ENCODE measurements at regions not wholly inside any gene's neighbourhood (a gene's known extent, or its start where the extent isn't known, plus 50 kb on each side); places are given as distances from the start of the nearest gene placed in this dataset.

- Histone ChIP-seq H3K4me3 (ENCODE audit: low read depth, low read length) (no peak overlapping the region), H3K4me1 (no peaks in the 10 kb centered on the region), H3K9ac (no peak overlapping the region), H3K4me2 (ENCODE audit: low read length) (no peak overlapping the region), H3K36me3 (ENCODE audit: control insufficient read depth, insufficient read depth, low read length) (no peaks in the 10 kb centered on the region), H3K79me2 (no peaks in the 10 kb centered on the region), H3K9me3 (ENCODE audit: control insufficient read depth, low read length) (no peaks in the 10 kb centered on the region), H3K27ac (no peak overlapping the region), H3K27me3 (ENCODE audit: control insufficient read depth, insufficient read depth, low read length) (no peaks in the 10 kb centered on the region), H2AFZ (no peak overlapping the region)
- TF ChIP-seq CTCF (IDR thresholded peaks at IDR 0.05) = no peak
Measured at GRCh38 chr5:135641734-135642487, 63.1 kb upstream of the CXCL14 start.

GRCh38 chr5:135641319-135641718 lies 62.5 kb upstream of the CXCL14 start:
- Histone ChIP-seq H3K4me1 (no peaks in the 10 kb centered on the region), H2AFZ (no peak overlapping the region), H3K4me2 (ENCODE audit: low read length) (no peak overlapping the region), H3K27me3 (ENCODE audit: control insufficient read depth, insufficient read depth, low read length) (no peaks in the 10 kb centered on the region), H3K79me2 (no peaks in the 10 kb centered on the region), H3K9me3 (ENCODE audit: control insufficient read depth, low read length) (no peaks in the 10 kb centered on the region), H3K9ac (no peak overlapping the region), H3K36me3 (ENCODE audit: control insufficient read depth, insufficient read depth, low read length) (no peaks in the 10 kb centered on the region), H3K4me3 (ENCODE audit: low read depth, low read length) (no peak overlapping the region), H3K27ac (no peak overlapping the region)
- TF ChIP-seq CTCF (IDR thresholded peaks at IDR 0.05) = no peak

GRCh38 chr5:135635451-135635850 lies 56.7 kb upstream of the CXCL14 start:
- no peaks in the 10 kb centered on the region for H3K36me3 ChIP-seq (ENCODE audit: control insufficient read depth, insufficient read depth, low read length)
- H2AFZ ChIP-seq = no peak overlapping the region
- no peak overlapping the region for H3K4me2 ChIP-seq (ENCODE audit: low read length)
- H3K4me1 ChIP-seq = no peaks in the 10 kb centered on the region
- H3K4me3 ChIP-seq (ENCODE audit: low read depth, low read length) = no peak overlapping the region
- H3K9ac ChIP-seq = no peak overlapping the region
- no peak overlapping the region for H3K27ac ChIP-seq
- H3K9me3 ChIP-seq (ENCODE audit: control insufficient read depth, low read length) = no peaks in the 10 kb centered on the region
- no peaks in the 10 kb centered on the region for H3K79me2 ChIP-seq
- no peaks in the 10 kb centered on the region for H3K27me3 ChIP-seq (ENCODE audit: control insufficient read depth, insufficient read depth, low read length)
- TF ChIP-seq CTCF (IDR thresholded peaks at IDR 0.05) = no peak

- Histone ChIP-seq H3K4me2 (ENCODE audit: low read length) (no peak overlapping the region), H3K79me2 (no peaks in the 10 kb centered on the region), H3K9me3 (ENCODE audit: control insufficient read depth, low read length) (no peaks in the 10 kb centered on the region), H3K4me3 (ENCODE audit: low read depth, low read length) (no peak overlapping the region), H3K27me3 (ENCODE audit: control insufficient read depth, insufficient read depth, low read length) (no peaks in the 10 kb centered on the region), H3K27ac (no peak overlapping the region), H2AFZ (no peak overlapping the region), H3K36me3 (ENCODE audit: control insufficient read depth, insufficient read depth, low read length) (no peaks in the 10 kb centered on the region), H3K4me1 (no peaks in the 10 kb centered on the region), H3K9ac (no peak overlapping the region)
- TF ChIP-seq CTCF (IDR thresholded peaks at IDR 0.05) = no peak
Measured at GRCh38 chr5:135632798-135633197, 54.0 kb upstream of the CXCL14 start.

GRCh38 chr5:135631391-135631790 lies 52.6 kb upstream of the CXCL14 start:
- no peak overlapping the region for H3K4me2 ChIP-seq (ENCODE audit: low read length)
- no peak overlapping the region for H2AFZ ChIP-seq
- H3K79me2 ChIP-seq = no peaks in the 10 kb centered on the region
- no peak overlapping the region for H3K27ac ChIP-seq
- no peaks in the 10 kb centered on the region for H3K4me1 ChIP-seq
- TF ChIP-seq CTCF (IDR thresholded peaks at IDR 0.05) = no peak
- no peaks in the 10 kb centered on the region for H3K36me3 ChIP-seq (ENCODE audit: control insufficient read depth, insufficient read depth, low read length)
- no peak overlapping the region for H3K9ac ChIP-seq
- no peaks in the 10 kb centered on the region for H3K27me3 ChIP-seq (ENCODE audit: control insufficient read depth, insufficient read depth, low read length)
- H3K4me3 ChIP-seq (ENCODE audit: low read depth, low read length) = no peak overlapping the region
- no peaks in the 10 kb centered on the region for H3K9me3 ChIP-seq (ENCODE audit: control insufficient read depth, low read length)

Data from parathyroid adenoma (tissue), 2 donors.